Nephron progenitor cell (in vitro differentiated cells): ENCODE measurements at regions not wholly inside any gene's neighbourhood (a gene's known extent, or its start where the extent isn't known, plus 50 kb on each side); places are given as distances from the start of the nearest gene placed in this dataset.
A peak's percentile ranks its signal among the peaks of the same experiment; 100 is the strongest.

Experiments
- DNase-seq: peaks from one replicate; pipeline ENCODE4 v3.0.0; 2021
- H3K27ac Mint-ChIP-seq: 2 replicates; pipeline ENCODE4 v1.8.0; 2021; ENCODE audit warnings: mild to moderate bottlenecking, moderate library complexity, mixed read lengths
- H3K27me3 Mint-ChIP-seq: 2 replicates; pipeline ENCODE4 v1.8.0; 2021; ENCODE audit warnings: mild to moderate bottlenecking, low read depth, mixed read lengths; ENCODE audit not compliant: poor library complexity
- H3K36me3 Mint-ChIP-seq: 2 replicates; pipeline ENCODE4 v1.8.0; 2021; ENCODE audit warnings: low read depth, mixed read lengths
- H3K4me1 Mint-ChIP-seq: 2 replicates; pipeline ENCODE4 v1.8.0; 2021; ENCODE audit warnings: mixed read lengths
- H3K4me3 Mint-ChIP-seq: 2 replicates; pipeline ENCODE4 v1.8.0; 2021; ENCODE audit warnings: mild to moderate bottlenecking, moderate library complexity, mixed read lengths
- H3K9me3 Mint-ChIP-seq: 2 replicates; pipeline ENCODE4 v1.8.0; 2021; ENCODE audit warnings: mild to moderate bottlenecking, moderate library complexity, mixed read lengths
- CTCF ChIP-seq: fragments of 200-600 bp; sonication (generic); IDR thresholded peaks from 2 replicates; pipeline ENCODE4 v1.5.0; 2021; ENCODE audit warnings: antibody characterized with exemption

DNA sequence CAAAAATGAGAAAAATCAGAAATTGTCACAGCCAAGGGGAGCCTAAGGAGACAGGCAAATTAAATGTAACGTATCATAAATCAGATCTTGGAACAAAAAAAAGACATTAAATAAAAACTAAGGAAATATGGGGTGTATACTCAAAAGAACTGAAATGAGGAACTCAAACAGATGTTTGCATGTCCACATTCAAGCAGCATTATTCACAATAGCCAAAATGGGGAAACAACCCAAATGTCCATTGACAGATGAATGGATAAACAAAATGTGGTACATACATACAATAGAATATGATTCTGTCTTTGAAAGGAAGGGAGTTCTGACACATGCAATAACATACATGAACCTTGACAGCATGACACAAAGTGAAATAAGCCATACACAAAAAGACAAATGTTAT, 155.8 kb upstream of the KLF7 start:
- Mint-ChIP-seq H3K27ac (no peak overlapping the region), H3K4me3 (no peak overlapping the region), H3K4me1 (peaks cover 45% of the 10 kb centered on the region)

GRCh38 chr2:207324001-207324400, 158.3 kb upstream of the KLF7 start:
- no peaks in the 10 kb centered on the region for H3K27me3 Mint-ChIP-seq
- no peak overlapping the region for H3K4me3 Mint-ChIP-seq
- no peaks in the 10 kb centered on the region for H3K36me3 Mint-ChIP-seq
- H3K27ac Mint-ChIP-seq, result no peak overlapping the region
- no peak for TF ChIP-seq CTCF
- H3K9me3 Mint-ChIP-seq, result no peaks in the 10 kb centered on the region
- no peak for DNase-seq
- peaks cover 32% of the 10 kb centered on the region for H3K4me1 Mint-ChIP-seq

More for the DNA sequence above, 155.8 kb upstream of the KLF7 start:
- peaks cover 6% of the 10 kb centered on the region for H3K27me3 Mint-ChIP-seq
- TF ChIP-seq CTCF, result no peak
- no peak for DNase-seq
- no peaks in the 10 kb centered on the region for H3K36me3 Mint-ChIP-seq
- no peaks in the 10 kb centered on the region for H3K9me3 Mint-ChIP-seq

- H3K4me3 Mint-ChIP-seq, result no peak overlapping the region
- H3K27ac Mint-ChIP-seq, result no peak overlapping the region
- no peaks in the 10 kb centered on the region for H3K36me3 Mint-ChIP-seq
- no peak for DNase-seq
- TF ChIP-seq CTCF, result no peak
- no peaks in the 10 kb centered on the region for H3K27me3 Mint-ChIP-seq
- no peaks in the 10 kb centered on the region for H3K9me3 Mint-ChIP-seq
- peaks cover 37% of the 10 kb centered on the region for H3K4me1 Mint-ChIP-seq
Measured at GRCh38 chr2:207327513-207327912, 161.8 kb upstream of the KLF7 start.

GRCh38 chr2:207328944-207329386, 163.2 kb upstream of the KLF7 start:
- Mint-ChIP-seq H3K4me1 (peaks cover 51% of the 10 kb centered on the region), H3K9me3 (no peaks in the 10 kb centered on the region), H3K27me3 (no peaks in the 10 kb centered on the region), H3K36me3 (no peaks in the 10 kb centered on the region), H3K4me3 (no peak overlapping the region), H3K27ac (peak overlapping the region; percentile 41)
- DNase-seq, result no peak
- no peak for TF ChIP-seq CTCF

DNA sequence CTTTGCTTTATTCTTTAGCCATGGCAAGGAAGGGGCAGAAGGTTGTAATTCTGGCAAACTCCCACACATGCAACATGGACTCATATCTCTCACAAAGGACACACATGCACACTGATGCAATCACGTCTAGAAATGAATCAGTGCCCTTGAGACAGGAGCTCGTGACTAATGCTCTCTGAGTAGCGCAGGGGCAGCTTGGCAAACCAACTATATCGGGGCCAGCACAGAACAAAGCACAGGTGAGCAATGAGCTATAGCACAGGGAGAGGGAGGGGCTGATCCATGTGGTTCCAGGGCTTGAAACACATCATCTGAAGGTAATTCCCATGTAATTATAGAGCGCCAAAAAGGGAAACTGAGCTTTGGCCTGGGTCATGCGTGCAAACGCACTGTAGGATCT, 165.2 kb upstream of the KLF7 start:
- no peak overlapping the region for H3K27ac Mint-ChIP-seq
- DNase-seq, result no peak
- no peaks in the 10 kb centered on the region for H3K36me3 Mint-ChIP-seq
- H3K4me1 Mint-ChIP-seq, result peaks cover 66% of the 10 kb centered on the region
- H3K9me3 Mint-ChIP-seq, result no peaks in the 10 kb centered on the region
- no peak for TF ChIP-seq CTCF
- no peak overlapping the region for H3K4me3 Mint-ChIP-seq
- H3K27me3 Mint-ChIP-seq, result no peaks in the 10 kb centered on the region

DNA sequence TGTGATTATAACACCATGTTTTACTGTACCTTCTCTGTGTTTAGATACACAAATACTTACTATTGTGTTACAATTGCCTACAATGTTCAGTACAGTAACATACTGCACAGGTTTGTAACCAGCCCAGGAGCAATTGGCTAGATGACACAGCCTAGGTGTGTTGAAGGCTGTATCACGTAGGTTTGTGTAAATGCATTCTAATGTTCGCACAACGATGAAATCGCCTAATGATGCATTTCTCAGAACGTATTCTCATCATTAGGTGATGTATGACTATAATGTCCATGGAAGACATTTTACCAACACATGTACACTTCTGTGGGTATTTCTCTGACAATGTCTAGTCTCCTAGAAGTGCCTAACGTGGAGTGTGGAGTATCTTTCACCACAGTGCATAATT, 165.9 kb upstream of the KLF7 start:
- Mint-ChIP-seq H3K4me1 (peaks cover 67% of the 10 kb centered on the region), H3K4me3 (no peak overlapping the region), H3K9me3 (no peaks in the 10 kb centered on the region), H3K36me3 (no peaks in the 10 kb centered on the region), H3K27me3 (no peaks in the 10 kb centered on the region), H3K27ac (no peak overlapping the region)
- DNase-seq, result no peak
- no peak for TF ChIP-seq CTCF
